BJ (cell line): ENCODE measurements at regions not wholly inside any gene's neighbourhood (a gene's known extent, or its start where the extent isn't known, plus 50 kb on each side); places are given as distances from the start of the nearest gene placed in this dataset.

Source experiments
- CTCF ChIA-PET: fragments of 350-600 bp; formaldehyde crosslinking; extraction: SDS; loops from one replicate; lab custom pipeline; 2021; ENCODE audit warnings: antibody characterized with exemption, inconsistent platforms; lab: Yijun Ruan, JAX
- POLR2A ChIA-PET: fragments of 300-600 bp; sonication (Branson Sonifier 250); formaldehyde crosslinking; extraction: SDS; loops from one replicate; lab custom pipeline; 2021; ENCODE audit warnings: antibody characterized with exemption; lab: Charles Lee
- DNase-seq: peaks from one replicate; pipeline ENCODE4 v3.0.0-alpha.2; 2011; ENCODE audit warnings: low read depth
- H3K27me3 ChIP-seq: 2 replicates; pipeline ENCODE4 v1.6.0; 2011; ENCODE audit warnings: low read length; ENCODE audit not compliant: control insufficient read depth, insufficient read depth
- H3K36me3 ChIP-seq: 2 replicates; pipeline ENCODE4 v1.5.1; 2011; ENCODE audit warnings: low read length; ENCODE audit not compliant: control insufficient read depth, insufficient read depth
- H3K4me3 ChIP-seq: 2 replicates; pipeline ENCODE4 v1.5.1; 2011; ENCODE audit warnings: low read depth, mild to moderate bottlenecking, control low read depth, low read length
- CTCF ChIP-seq: IDR thresholded peaks from 2 replicates; pipeline ENCODE4 v1.5.1; 2011; ENCODE audit warnings: low read depth, mild to moderate bottlenecking, control low read depth, inconsistent platforms, low read length, moderate library complexity; ENCODE audit not compliant: insufficient read depth

GRCh38 chr9:27625751-27626150, 52.5 kb upstream of the C9orf72 start:
- ChIA-PET POLR2A (no interaction called here), CTCF (no interaction called here)
- TF ChIP-seq CTCF: no peak
- Histone ChIP-seq H3K27me3 (no peaks in the 10 kb centered on the region), H3K36me3 (no peaks in the 10 kb centered on the region), H3K4me3 (no peak overlapping the region)
- no peak for DNase-seq

- Histone ChIP-seq H3K36me3 (no peaks in the 10 kb centered on the region), H3K27me3 (no peaks in the 10 kb centered on the region), H3K4me3 (no peak overlapping the region)
- TF ChIP-seq CTCF: no peak
- DNase-seq: no peak
- ChIA-PET POLR2A (no interaction called here), CTCF (no interaction called here)
Measured at GRCh38 chr9:27626244-27627187, 53.2 kb upstream of the C9orf72 start.

GRCh38 chr9:27627188-27627564, 53.9 kb upstream of the C9orf72 start:
- no peaks in the 10 kb centered on the region for H3K36me3 ChIP-seq
- TF ChIP-seq CTCF: no peak
- CTCF ChIA-PET: no interaction called here
- POLR2A ChIA-PET: no interaction called here
- no peak for DNase-seq
- no peak overlapping the region for H3K4me3 ChIP-seq
- no peaks in the 10 kb centered on the region for H3K27me3 ChIP-seq

- CTCF ChIA-PET: no interaction called here
- no peak for DNase-seq
- TF ChIP-seq CTCF: no peak
- no peaks in the 10 kb centered on the region for H3K36me3 ChIP-seq
- POLR2A ChIA-PET: no interaction called here
- no peaks in the 10 kb centered on the region for H3K27me3 ChIP-seq
- no peak overlapping the region for H3K4me3 ChIP-seq
Measured at GRCh38 chr9:27628311-27628710, 55.0 kb upstream of the C9orf72 start.

- no peaks in the 10 kb centered on the region for H3K27me3 ChIP-seq
- CTCF ChIA-PET: no interaction called here
Measured at GRCh38 chr9:27629425-27629824, 56.1 kb upstream of the C9orf72 start.

More at GRCh38 chr9:27629425-27629824, 56.1 kb upstream of the C9orf72 start:
- POLR2A ChIA-PET: no interaction called here
- DNase-seq: no peak
- TF ChIP-seq CTCF: no peak
- Histone ChIP-seq H3K4me3 (no peak overlapping the region), H3K36me3 (no peaks in the 10 kb centered on the region)
